HepG2 (cell line): ENCODE measurements at regions not wholly inside any gene's neighbourhood (a gene's known extent, or its start where the extent isn't known, plus 50 kb on each side); places are given as distances from the start of the nearest gene placed in this dataset.

Experiments
- ATAC-seq: fragments of 200-7000 bp; cut with Tn5 transposase; 3 replicates; pipeline ENCODE4 v1.9.1; 2020; ENCODE audit warnings: mild to moderate bottlenecking, moderate library complexity
- BruUV-seq: library from RNA; stranded (reverse); fragments of 400-500 nt; replicated peaks from 2 replicates; lab custom pipeline; 2021; lab: Mats Ljungman, UMichigan
- CTCF ChIA-PET: fragments of 300-600 bp; formaldehyde crosslinking; extraction: SDS; loops from one replicate; lab custom pipeline; 2021; ENCODE audit warnings: low total read pairs, inconsistent platforms, low intra/inter-chr PET ratio; lab: Yijun Ruan, JAX
- POLR2A ChIA-PET: fragments of 350-600 bp; sonication (Branson Sonifier 250); formaldehyde crosslinking; loops from one replicate; lab custom pipeline; 2020; ENCODE audit warnings: antibody characterized with exemption, inconsistent platforms; lab: Yijun Ruan, JAX
- DNase-seq: peaks from one replicate; pipeline ENCODE4 v3.0.0-alpha.2; 2015; ENCODE audit warnings: low spot score
- FAIRE-seq: peaks from 3 replicates; lab custom pipeline; 2011; peaks lifted over from hg19 to GRCh38; lab: Jason Lieb, UNC
- H2AFZ ChIP-seq: one replicate; pipeline ENCODE4 v1.6.1; 2011; ENCODE audit warnings: low read length, inconsistent platforms
- H3K27ac ChIP-seq: fragments of 300-600 bp; 3 replicates; pipeline ENCODE4 v1.8.0; 2011; ENCODE audit warnings: mixed run types, mild to moderate bottlenecking, mixed read lengths, low read length, inconsistent platforms; ENCODE audit not compliant: insufficient read depth; ENCODE audit errors: extremely low read length
- H3K27me3 ChIP-seq, 2 experiments: fragments of 200-600 bp in 1 of 2; 2 replicates in 1 of 2; 3 replicates in 1 of 2; pipeline versions ENCODE4 v1.6.0 to v1.8.0; 2011; ENCODE audit warnings: low read length in 2 of 2, mild to moderate bottlenecking in 2 of 2, moderate library complexity in 2 of 2, inconsistent platforms in 1 of 2; ENCODE audit not compliant: insufficient read depth in 2 of 2, control insufficient read depth in 1 of 2
- H3K36me3 ChIP-seq, 2 experiments: fragments of 200-600 bp in 1 of 2; replicated peaks in 1 of 2; 2 replicates in 1 of 2; 3 replicates in 1 of 2; pipeline versions ENCODE4 v1.5.1 to v1.8.0; 2011; ENCODE audit warnings: low read length in 2 of 2, inconsistent platforms in 1 of 2; ENCODE audit not compliant: insufficient read depth in 2 of 2, control insufficient read depth in 1 of 2
- H3K4me1 ChIP-seq: 2 replicates; pipeline ENCODE4 v1.5.1; 2012; ENCODE audit warnings: low read length, inconsistent platforms; ENCODE audit not compliant: insufficient read depth
- H3K4me2 ChIP-seq: 2 replicates; pipeline ENCODE4 v1.6.0; 2011; ENCODE audit warnings: low read depth, low read length, inconsistent platforms
- H3K4me3 ChIP-seq, 3 experiments: fragments of 200-600 bp in 1 of 3; sonication (generic), shearing (Covaris generic) in 1 of 3; replicated peaks in 1 of 3; 2 replicates each; pipeline ENCODE4 v1.5.1; 2011 to 2016; ENCODE audit warnings: low read length in 3 of 3, inconsistent platforms in 2 of 3, low read depth in 2 of 3, mild to moderate bottlenecking in 2 of 3, control low read depth in 1 of 3, mixed read lengths in 1 of 3; ENCODE audit not compliant: insufficient read depth in 1 of 3
- H3K79me2 ChIP-seq: one replicate; pipeline ENCODE4 v1.6.1; 2011; ENCODE audit warnings: low read length, inconsistent platforms; ENCODE audit not compliant: insufficient read depth
- H3K9ac ChIP-seq: 2 replicates; pipeline ENCODE4 v1.6.0; 2011; ENCODE audit warnings: mild to moderate bottlenecking, low read depth, low read length, inconsistent platforms; ENCODE audit not compliant: insufficient read depth
- H3K9me3 ChIP-seq: 2 replicates; pipeline ENCODE4 v1.5.1; 2012; ENCODE audit warnings: mild to moderate bottlenecking, low read length
- H4K20me1 ChIP-seq: 2 replicates; pipeline ENCODE4 v1.6.0; 2011; ENCODE audit warnings: inconsistent platforms, mild to moderate bottlenecking, low read length, moderate library complexity; ENCODE audit not compliant: insufficient read depth
- AHR ChIP-seq: IDR thresholded peaks from 2 replicates; pipeline ENCODE4 v1.6.1; 2018; ENCODE audit warnings: missing genetic modification reagents, missing compliant biosample characterization
- CCAR2 ChIP-seq: fragments of 200-400 bp; formaldehyde crosslinking; optimal IDR thresholded peaks from 2 replicates; pipeline ENCODE3; 2018; ENCODE audit warnings: low read depth, mild to moderate bottlenecking, low read length, moderate library complexity
- CHD2 ChIP-seq: IDR thresholded peaks from 2 replicates; pipeline ENCODE4 v1.6.1; 2011; ENCODE audit warnings: low read depth, low read length, improper control_type of control experiment
- HMGXB4 ChIP-seq, 2 experiments: sonication (generic) in 1 of 2; formaldehyde crosslinking in 1 of 2; IDR thresholded peaks; 2 replicates each; pipeline versions ENCODE4 v1.4.0 to v1.6.1; 2018 to 2020; ENCODE audit warnings: missing genetic modification reagents in 2 of 2, borderline replicate concordance in 1 of 2, low read depth in 1 of 2, mild to moderate bottlenecking in 1 of 2, missing biosample characterization in 1 of 2
- IKZF1 ChIP-seq: fragments of 450-650 bp; IDR thresholded peaks from 2 replicates; pipeline ENCODE4 v1.7.1; 2016
- MBD4 ChIP-seq: IDR thresholded peaks from 2 replicates; pipeline ENCODE4 v1.6.1; 2012; ENCODE audit warnings: low read length, inconsistent platforms, borderline replicate concordance
- PBX3 ChIP-seq: sonication (generic); formaldehyde crosslinking; IDR thresholded peaks from 2 replicates; pipeline ENCODE4 v1.8.1; 2023; ENCODE audit warnings: missing genetic modification reagents, inconsistent platforms, borderline replicate concordance
- YEATS2 ChIP-seq: sonication (generic); formaldehyde crosslinking; IDR thresholded peaks from 2 replicates; pipeline ENCODE4 v1.4.0; 2020; ENCODE audit warnings: missing genetic modification reagents, borderline replicate concordance
- ZBTB20 ChIP-seq: sonication (generic); formaldehyde crosslinking; IDR thresholded peaks from 2 replicates; pipeline ENCODE4 v1.8.1; 2023; ENCODE audit warnings: missing genetic modification reagents, low read depth, mild to moderate bottlenecking, borderline replicate concordance
- ZNF10 ChIP-seq: sonication (generic); formaldehyde crosslinking; IDR thresholded peaks from 2 replicates; pipeline ENCODE4 v1.4.0; 2020; ENCODE audit warnings: mild to moderate bottlenecking, low read depth, missing genetic modification reagents, borderline replicate concordance
- ZNF329 ChIP-seq: sonication (generic); formaldehyde crosslinking; IDR thresholded peaks from 2 replicates; pipeline ENCODE4 v1.9.0; 2021; ENCODE audit warnings: low read depth, mild to moderate bottlenecking, missing genetic modification reagents
- ZNF350 ChIP-seq: sonication (generic); formaldehyde crosslinking; IDR thresholded peaks from 2 replicates; pipeline ENCODE4 v1.4.0; 2020; ENCODE audit warnings: mild to moderate bottlenecking, low read depth, missing genetic modification reagents, borderline replicate concordance
- ZNF468 ChIP-seq: sonication (generic); formaldehyde crosslinking; IDR thresholded peaks from 2 replicates; pipeline ENCODE4 v1.8.0; 2022; ENCODE audit warnings: mild to moderate bottlenecking, moderate library complexity, missing genetic modification reagents
- ZNF713 ChIP-seq: sonication (generic); formaldehyde crosslinking; IDR thresholded peaks from 2 replicates; pipeline ENCODE4 v1.4.0; 2020; ENCODE audit warnings: mild to moderate bottlenecking, missing genetic modification reagents
- WGBS: methylation state at CpG from one replicate; pipeline ENCODE4 v1.1.6; 2017; ENCODE audit warnings: low lambda C conversion rate; 5-methylcytosine and 5-hydroxymethylcytosine counted together
- in situ Hi-C: cut with HindIII; loops from 2 replicates; pipeline ENCODE4 v1.10.0; 2017; ENCODE audit warnings: low pct_unique_long_range_greater_than_20kb; ENCODE audit not compliant: extremely low pct_ligation_motif_present
- intact Hi-C: fragments of 100-400 bp; cut with micrococcal nuclease; formaldehyde crosslinking; loops from one replicate; pipeline ENCODE4 v1.10.0; 2022; ENCODE audit not compliant: unreplicated experiment
- TF ChIP-seq, protein P1 (sequence below): IDR thresholded peaks from 2 replicates; pipeline ENCODE4 v1.6.1; 2016; ENCODE audit warnings: low read depth
- TF ChIP-seq, protein P2 (sequence below): fragments of 450-650 bp; IDR thresholded peaks from 2 replicates; pipeline ENCODE4 v1.6.1; 2017; ENCODE audit warnings: mild to moderate bottlenecking

DNA sequence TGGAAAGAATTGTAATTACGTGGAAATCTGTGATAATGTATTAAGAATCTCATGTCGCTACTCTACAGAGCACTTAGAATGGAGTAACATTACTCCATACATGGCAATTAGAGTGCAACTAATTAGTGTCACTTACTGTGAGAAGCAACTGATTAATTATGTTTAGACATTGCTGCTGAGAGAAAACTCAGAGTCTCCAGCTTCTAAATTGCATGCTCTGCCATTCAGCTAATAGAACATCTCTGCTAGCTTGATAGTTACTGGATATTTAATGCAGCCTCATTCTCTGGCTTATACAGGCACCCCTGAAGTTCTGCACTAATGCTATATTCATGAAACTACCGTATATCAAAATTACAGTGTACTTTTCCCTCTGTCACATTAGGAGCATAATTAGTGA, 338.4 kb downstream of the ADAMTS20 start (continued):
- TF ChIP-seq, protein P1, sequence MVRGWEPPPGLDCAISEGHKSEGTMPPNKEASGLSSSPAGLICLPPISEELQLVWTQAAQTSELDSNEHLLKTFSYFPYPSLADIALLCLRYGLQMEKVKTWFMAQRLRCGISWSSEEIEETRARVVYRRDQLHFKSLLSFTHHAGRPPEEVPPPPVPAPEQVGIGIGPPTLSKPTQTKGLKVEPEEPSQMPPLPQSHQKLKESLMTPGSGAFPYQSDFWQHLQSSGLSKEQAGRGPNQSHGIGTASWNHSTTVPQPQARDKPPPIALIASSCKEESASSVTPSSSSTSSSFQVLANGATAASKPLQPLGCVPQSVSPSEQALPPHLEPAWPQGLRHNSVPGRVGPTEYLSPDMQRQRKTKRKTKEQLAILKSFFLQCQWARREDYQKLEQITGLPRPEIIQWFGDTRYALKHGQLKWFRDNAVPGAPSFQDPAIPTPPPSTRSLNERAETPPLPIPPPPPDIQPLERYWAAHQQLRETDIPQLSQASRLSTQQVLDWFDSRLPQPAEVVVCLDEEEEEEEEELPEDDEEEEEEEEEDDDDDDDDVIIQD = no peak
- no peak for TF ChIP-seq AHR

GRCh38 chr12:43210485-43211192, 341.4 kb downstream of the ADAMTS20 start:
- CTCF ChIA-PET = no interaction called here
- no peak for FAIRE-seq
- in situ Hi-C loops = no loop called here
- Histone ChIP-seq H3K9ac (no peak overlapping the region), H3K4me1 (no peaks in the 10 kb centered on the region), H3K27ac (no peak overlapping the region), H3K79me2 (no peaks in the 10 kb centered on the region), H3K27me3 (no peaks in the 10 kb centered on the region), H3K4me2 (no peak overlapping the region), H2AFZ (no peak overlapping the region), H3K9me3 (no peaks in the 10 kb centered on the region), H3K36me3 (no peaks in the 10 kb centered on the region), H3K4me3 (no peak overlapping the region), H4K20me1 (no peaks in the 10 kb centered on the region)
- DNase-seq = no peak
- BruUV-seq = no TSS peak
- no peak for ATAC-seq
- WGBS = 8% methylated on average over 6 of the region's 6 CpGs
- POLR2A ChIA-PET = no interaction called here
- intact Hi-C loops = loop anchor here (5.0 kb wide), 1 partner anchor 402 kb away; no protein-coding TSS in a partner anchor
- no peak for TF ChIP-seq CCAR2
- no peak for TF ChIP-seq MBD4
- TF ChIP-seq IKZF1 = no peak
- no peak for TF ChIP-seq ZNF468 (CRISPR knock-in tag)
- no peak for TF ChIP-seq ZNF10 (CRISPR knock-in tag)
- no peak for TF ChIP-seq HMGXB4 (CRISPR knock-in tag; IDR thresholded peaks at IDR 0.05; ENCODE audit: borderline replicate concordance in 1 of 2, low read depth in 1 of 2)
- TF ChIP-seq ZBTB20 (CRISPR knock-in tag) = no peak
- no peak for TF ChIP-seq ZNF329 (CRISPR knock-in tag)
- TF ChIP-seq ZNF713 (CRISPR knock-in tag) = no peak
- no peak for TF ChIP-seq ZNF350 (CRISPR knock-in tag)
- TF ChIP-seq, protein P2, sequence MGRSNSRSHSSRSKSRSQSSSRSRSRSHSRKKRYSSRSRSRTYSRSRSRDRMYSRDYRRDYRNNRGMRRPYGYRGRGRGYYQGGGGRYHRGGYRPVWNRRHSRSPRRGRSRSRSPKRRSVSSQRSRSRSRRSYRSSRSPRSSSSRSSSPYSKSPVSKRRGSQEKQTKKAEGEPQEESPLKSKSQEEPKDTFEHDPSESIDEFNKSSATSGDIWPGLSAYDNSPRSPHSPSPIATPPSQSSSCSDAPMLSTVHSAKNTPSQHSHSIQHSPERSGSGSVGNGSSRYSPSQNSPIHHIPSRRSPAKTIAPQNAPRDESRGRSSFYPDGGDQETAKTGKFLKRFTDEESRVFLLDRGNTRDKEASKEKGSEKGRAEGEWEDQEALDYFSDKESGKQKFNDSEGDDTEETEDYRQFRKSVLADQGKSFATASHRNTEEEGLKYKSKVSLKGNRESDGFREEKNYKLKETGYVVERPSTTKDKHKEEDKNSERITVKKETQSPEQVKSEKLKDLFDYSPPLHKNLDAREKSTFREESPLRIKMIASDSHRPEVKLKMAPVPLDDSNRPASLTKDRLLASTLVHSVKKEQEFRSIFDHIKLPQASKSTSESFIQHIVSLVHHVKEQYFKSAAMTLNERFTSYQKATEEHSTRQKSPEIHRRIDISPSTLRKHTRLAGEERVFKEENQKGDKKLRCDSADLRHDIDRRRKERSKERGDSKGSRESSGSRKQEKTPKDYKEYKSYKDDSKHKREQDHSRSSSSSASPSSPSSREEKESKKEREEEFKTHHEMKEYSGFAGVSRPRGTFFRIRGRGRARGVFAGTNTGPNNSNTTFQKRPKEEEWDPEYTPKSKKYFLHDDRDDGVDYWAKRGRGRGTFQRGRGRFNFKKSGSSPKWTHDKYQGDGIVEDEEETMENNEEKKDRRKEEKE = no peak
- TF ChIP-seq CHD2 = no peak
- TF ChIP-seq YEATS2 (CRISPR knock-in tag) = no peak
- no peak for TF ChIP-seq PBX3
